Activated CD4-positive, alpha-beta T cell treated with anti-CD3 and anti-CD28 coated beads, Interleukin-2, Interleukin-6, amounts not matched to agents 100 ng/mL and 50 ng/mL, durations not matched to agents 16 hours and 8 hours (primary cell): ENCODE measurements at regions not wholly inside any gene's neighbourhood (a gene's known extent, or its start where the extent isn't known, plus 50 kb on each side); places are given as distances from the start of the nearest gene placed in this dataset.
A peak's percentile ranks its signal among the peaks of the same experiment; 100 is the strongest.
"Not testable (repeated sequence)": the region's sequence is repeated elsewhere in the genome, so short reads cannot be mapped to it uniquely, and the experiment has no call there.

Experiments used
- DNase-seq: peaks from one replicate; pipeline ENCODE4 v3.0.0-alpha.2; 2020

DNA sequence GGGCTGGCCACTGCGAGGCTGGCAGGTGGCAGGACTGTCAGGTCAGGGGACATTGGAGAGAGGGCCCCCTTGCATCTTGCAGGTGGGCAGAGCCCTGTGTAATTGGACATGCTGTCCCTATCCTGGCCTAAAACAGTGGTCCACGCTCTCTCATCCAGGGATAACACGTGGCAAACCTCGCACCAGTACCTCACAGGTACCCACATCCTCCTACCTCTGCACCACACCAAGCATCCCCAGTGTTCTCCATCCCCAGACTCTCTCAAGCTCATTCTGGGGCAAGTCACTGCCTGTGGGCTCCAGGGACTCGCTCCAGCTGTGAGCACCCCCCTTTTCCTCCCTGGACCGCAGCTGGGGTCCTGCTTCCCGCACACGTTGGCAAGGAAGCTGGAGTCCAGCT, 212.3 kb upstream of the LRRC61 start:
- DNase-seq = not testable (repeated sequence)

DNA sequence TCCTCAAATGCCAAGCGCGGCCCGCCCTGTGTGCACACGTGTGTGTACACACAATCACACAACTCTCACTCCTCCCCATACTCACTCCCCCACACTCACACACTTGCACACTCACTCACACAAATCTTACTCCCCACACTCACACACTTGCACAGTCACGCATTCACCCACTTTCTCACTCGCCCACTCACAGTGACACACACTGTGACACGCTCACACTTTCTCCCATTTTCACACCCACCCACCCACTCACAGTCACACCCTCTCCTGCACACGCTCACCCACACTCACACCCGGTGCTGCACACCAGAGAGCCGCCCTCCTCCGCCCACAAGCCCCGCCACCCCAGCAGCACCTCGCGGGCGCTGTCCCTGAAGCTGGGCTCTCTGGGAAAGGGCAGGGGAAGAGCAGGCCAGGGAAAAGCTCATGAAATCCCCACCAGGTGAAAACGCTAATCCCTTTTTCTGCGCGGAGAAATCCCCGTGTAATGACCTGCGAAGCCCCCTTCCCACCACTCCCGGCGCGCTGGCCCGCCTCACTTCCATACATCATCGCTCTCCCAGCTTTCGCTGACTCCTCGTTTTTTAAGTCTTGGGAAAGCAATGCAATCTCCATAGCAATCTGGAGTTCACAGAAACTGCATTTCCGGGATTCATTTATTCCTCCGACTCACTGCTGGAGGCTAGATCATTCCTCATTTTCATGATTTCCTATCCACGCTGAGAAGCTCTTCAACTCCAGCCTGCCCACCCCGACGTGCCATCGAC, 211.6 kb upstream of the LRRC61 start:
- not testable (repeated sequence) for DNase-seq

DNA sequence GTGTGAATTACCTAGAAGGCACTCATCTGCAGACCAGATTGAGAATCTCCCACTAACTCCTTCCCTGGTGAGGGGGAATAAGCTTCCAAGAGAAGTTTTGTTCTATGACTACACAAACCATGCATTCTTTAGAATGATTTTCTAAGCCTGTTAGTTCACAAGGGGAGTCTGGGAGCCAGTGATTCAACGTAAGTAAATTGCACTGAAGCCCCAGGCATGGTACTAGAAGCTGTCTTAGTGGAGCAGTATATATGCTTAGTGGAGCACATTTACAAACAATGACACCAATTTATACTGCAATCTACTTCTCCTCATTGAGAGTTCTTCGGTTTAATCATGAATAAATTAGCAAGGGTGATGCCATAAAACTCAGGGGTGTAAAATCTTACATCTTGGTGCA, 209.9 kb upstream of the LRRC61 start:
- not testable (repeated sequence) for DNase-seq

DNA sequence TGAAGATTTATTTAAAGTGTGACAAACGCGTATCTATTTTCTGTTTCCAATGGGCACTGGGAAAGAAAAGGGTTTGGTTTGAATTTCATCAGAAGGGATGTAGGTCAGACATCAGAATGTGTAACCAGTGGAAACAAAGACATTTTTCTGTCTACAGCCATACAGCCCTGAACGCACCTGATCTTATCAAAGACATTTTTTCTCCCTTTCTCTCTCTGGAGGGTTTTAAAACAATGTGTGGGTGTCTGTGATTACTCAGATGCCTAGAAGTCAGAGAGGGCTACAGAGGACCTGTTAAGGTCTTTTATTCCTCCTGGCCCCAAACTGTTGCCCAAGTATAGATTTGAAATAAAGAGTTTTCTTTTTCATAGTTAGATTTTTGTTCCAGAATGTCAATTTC, 208.6 kb upstream of the LRRC61 start:
- not testable (repeated sequence) for DNase-seq

DNA sequence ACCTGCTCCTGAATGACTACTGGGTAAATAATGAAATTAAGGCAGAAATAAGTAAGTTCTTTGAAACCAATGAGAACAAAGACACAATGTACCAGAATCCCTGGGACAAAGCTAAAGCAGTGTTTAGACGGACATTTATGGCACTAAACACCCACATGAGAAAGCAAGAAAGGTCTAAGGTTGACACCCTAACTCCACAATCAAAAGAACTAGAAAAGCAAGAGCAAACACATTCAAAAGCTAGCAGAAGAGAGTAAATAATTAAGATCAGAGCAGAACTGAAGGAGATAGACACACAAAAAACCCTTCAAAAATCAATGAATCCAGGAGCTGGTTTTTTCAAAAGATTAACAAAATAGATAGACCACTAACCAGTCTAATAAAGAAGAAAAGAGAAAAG, 203.2 kb upstream of the LRRC61 start:
- DNase-seq = not testable (repeated sequence)

DNA sequence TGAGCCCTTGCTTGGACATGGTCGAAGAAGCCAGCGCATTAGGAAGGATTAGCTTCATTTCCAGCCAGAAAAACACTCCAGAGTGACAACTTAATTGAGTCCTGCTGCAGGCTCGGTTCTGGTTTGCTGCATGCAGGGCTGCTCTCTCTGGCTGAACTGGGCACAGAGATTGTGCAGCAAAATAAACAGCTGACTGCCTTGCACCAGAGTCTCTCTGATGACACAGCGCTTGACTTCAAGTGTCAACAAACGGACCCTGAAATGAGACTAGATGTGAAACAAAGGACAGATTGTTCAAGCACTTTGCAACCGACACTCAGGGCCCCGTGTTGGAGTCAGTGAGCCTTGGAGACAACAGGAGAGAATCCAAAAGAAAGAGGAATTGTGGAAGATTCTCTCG, 197.3 kb upstream of the LRRC61 start:
- DNase-seq = not testable (repeated sequence)

DNA sequence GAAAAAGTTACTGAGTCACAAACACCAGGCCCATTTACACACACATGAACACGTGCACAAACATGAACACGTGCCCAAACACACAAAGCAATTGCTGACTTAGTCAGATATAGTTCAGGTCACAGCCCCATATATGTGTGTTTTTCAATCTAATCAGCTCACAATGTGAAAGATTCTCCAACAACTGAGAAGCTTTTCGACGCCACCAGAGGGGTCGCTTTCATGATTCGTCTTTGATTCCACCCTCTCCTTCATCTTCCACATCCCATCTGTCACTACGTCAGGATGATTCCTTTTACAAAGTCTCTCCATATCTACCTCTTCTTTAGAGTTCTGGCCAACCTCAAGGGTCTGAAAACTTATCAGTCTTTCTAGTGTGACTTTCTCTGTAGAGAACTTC, 188.7 kb upstream of the LRRC61 start:
- not testable (repeated sequence) for DNase-seq

DNA sequence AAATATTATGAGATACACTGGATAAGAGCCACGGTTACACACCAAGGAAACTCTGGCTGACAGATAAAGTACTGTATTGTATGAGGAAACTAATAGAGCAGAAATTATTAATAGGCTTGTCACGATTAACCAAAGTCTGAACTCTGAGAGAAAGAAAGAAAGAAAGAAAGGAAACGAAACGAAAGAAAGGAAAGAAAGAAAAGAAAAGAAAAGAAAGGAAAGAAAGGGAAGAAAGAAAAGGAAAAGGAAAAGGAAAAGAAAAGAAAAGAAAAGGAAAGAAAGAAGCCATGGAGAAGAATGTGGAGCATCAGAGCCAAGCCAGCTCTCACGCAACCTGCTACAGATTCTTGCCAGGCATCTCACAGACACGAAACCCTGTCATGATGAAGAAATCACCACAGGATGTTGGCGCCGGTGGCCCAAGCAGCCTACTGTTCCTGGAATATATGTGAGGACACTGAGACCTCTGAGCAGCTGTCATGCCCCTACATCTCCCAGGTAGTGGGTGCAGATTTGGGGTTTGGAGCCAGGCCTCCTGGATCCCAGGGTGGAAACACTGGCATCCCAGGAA, 187.4 kb upstream of the LRRC61 start:
- not testable (repeated sequence) for DNase-seq

DNA sequence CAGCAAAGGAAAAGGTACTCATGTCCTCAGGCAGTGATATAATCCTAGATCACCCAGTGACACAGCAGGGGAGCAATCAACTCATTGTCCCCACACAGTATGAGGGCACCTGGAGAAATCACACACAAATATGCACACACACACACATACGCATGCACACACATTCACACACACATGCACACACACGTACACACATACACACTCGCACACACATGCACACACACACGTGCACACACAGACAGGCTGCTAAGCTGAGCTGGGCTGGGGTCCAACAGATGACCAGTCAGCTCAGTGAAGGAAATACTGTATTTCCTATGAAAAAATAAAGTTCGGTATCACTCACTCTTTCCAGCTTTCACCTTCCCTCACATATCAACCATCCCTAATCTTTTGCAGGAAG, 183.3 kb upstream of the LRRC61 start:
- not testable (repeated sequence) for DNase-seq

DNA sequence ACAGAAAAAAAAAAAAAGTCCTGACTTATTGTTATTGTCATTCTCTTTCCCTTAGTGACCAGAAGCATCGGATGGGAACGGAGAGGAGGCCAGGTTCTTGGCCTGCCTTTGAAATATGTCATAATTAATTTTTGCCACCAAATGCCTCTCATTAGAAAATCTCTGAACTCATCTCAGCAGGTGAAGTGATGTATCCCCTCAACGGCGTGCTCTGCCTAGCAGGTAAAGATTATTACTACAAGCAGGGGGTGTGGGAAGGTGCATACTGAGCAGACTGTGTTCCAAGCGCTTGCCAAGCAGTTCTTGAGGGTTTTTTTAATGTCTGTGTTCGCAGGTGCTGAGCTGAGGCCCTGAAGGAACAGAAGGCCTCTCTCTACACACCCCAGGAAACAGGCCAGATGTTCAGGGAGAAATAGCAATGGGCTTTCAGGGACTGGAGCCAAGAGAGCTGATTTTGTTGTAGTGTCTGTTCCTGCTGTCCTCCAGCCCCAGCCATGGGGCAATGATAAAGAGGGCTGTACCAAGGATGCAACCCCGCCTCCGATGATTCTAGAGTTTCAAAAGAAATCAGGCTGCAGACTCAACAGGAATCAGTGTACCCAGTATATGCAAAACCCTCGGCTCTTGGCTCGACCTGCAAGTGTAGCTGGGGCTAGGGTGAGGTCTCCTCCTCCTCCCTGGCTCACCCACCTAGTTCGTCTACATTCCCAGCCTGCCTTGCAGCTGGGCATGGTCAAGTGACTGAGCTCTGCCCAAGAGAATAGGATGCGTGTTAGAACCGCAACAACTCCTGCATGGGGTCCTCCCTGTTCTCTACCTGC, 181.4 kb upstream of the LRRC61 start:
- not testable (repeated sequence) for DNase-seq

DNA sequence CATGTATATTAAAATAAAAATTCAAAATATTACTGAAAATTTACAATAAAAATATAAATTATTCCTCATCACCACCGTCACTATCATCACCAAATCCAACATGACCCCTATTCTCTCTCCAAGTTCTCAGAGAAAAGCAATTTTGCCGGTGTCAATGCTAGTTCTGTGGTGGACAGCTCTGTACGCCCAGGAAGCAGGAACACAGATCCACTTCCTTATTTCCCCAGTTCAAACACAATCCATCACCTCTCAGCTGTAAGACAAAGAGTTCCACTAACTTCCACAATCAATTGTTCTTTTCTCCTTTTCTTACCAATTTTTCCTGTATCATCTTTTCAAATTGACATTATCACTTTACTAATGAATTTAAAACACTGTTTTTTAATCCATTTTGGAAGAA, 177.0 kb upstream of the LRRC61 start:
- not testable (repeated sequence) for DNase-seq

DNA sequence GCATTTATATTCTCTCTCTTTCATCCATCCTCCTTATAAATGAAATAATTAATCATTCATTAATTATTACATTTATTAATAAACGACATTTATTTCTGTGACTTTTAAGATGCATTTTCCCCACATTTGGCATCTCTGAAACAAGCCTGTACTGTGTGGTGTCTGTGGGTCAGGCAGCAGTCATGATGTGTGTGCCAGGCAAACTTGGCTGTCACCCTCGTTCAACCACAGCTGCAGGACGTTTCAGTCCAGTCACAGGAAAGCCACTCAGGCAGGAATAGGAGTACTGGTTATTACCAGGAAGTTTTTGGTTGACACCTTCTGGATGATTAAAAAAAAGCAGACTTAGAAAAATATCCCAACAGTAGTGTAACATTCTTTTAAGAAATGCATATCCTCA, 175.6 kb upstream of the LRRC61 start:
- not testable (repeated sequence) for DNase-seq

DNA sequence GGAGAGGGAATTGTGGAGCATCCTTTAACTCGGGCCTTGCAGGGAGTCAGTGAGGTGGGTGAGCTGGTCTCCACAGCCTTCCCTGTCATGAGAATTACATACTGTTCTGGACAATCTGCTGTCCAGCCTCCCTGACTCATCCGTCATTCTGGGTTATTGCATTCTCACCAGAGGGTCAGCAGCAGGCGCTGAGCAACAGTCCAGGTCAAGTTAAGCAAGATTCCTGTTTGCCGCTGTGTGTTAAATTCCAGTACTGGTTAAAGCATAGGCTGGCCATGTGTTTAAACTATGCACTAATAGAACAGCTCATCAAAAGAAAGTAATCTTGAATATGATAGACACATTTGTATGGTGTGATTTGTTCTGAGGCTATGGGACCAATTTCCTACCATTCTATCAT, 167.1 kb upstream of the LRRC61 start:
- DNase-seq = not testable (repeated sequence)

DNA sequence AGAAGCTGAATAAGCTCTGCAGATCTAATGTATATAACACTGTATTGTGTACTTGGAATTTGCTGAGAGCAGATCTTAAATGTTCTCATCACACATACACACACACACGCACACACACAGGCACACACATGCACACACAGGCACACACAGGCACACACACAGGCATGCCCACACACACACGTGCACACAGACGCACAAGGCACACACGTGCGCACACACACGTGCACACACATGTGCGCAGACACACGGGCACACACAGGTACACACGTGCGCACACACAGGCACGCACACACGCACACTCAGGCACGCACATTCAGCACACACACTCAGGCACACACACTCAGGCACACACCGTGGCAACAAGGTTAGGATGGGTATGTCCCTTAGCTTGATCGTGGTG, 164.5 kb upstream of the LRRC61 start:
- DNase-seq = not testable (repeated sequence)

DNA sequence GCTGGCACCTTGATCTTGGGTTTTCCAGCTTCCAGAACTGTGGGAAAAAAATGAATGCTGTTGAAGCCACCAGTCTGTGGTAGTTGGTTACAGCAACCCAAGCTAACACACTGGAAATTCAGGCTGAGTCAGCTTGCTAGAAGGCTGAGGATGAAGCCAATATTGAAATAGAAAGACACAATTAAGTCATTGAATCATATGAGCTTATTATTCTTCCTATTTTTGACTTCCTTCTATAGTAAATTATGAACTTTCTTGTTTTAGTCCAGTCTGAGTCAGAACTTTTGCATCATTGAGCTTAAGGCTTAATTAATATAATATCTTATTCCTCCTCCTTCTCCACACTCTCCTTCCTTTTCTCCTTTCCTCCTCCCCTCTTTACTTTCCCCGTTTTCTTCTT, 153.6 kb upstream of the LRRC61 start:
- DNase-seq = not testable (repeated sequence)

DNA sequence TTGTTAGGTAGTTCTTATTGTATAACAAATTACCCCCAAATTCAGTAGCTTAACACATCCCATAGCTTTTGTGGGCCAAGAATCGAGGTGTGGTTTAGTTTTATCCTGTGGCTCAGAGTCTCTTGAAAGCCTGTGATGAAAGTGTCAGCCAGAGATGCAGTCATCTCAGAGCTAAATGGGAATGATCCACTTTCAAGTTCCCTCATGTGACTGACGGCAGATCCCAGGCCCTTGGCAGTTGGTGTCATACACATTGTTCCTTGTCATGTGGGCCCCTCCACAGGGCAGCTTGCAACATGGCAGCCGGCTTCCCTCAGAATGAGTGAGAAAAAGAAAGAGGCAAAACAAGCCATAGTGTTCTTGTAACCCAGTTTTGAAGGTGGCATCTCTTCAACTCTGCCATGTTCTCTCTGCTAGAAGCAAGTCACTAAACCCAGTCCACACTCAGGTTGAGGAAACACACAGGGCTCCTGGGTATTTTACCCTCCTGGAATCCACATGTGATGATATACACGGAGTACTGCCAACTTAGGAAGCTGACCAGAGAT, 153.1 kb upstream of the LRRC61 start:
- not testable (repeated sequence) for DNase-seq

DNA sequence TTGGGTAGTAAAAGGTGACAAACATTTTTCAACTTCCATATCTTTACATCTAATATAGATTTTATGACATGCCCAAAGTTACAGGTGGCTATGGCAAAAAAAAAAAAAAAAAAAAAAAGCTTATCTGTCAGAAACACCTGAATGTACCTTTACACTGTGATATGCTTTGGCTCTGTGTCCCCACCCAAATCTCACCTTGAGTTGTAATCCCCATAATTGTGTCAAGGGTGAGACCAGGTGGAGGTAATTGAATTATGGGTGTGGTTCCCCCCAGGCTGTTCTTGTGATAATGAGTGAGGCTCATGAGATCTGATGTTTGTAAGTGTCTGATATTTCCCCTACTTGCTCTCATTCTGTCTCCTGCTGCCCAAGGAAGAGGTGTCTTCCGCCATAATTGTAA, 139.6 kb upstream of the LRRC61 start:
- not testable (repeated sequence) for DNase-seq

DNA sequence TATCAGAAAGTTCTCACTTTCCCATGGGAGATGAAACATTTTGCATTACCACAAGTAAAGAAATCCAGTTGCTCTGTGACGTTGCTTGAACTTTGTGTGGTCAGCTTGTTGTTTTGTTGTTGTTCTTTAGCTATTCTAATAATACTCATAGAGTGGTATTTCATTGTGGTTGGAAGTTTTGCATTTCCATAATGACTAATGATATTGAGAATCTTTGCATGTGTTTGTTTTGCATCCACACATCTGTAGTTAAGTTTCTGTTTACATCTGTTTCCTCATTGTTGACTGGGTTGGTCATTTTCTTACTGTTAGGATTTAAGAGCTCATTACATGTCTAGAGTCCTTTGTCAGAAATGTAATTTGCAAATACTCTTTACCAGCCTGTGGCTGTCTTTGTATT, 133.2 kb upstream of the LRRC61 start:
- DNase-seq = not testable (repeated sequence)

DNA sequence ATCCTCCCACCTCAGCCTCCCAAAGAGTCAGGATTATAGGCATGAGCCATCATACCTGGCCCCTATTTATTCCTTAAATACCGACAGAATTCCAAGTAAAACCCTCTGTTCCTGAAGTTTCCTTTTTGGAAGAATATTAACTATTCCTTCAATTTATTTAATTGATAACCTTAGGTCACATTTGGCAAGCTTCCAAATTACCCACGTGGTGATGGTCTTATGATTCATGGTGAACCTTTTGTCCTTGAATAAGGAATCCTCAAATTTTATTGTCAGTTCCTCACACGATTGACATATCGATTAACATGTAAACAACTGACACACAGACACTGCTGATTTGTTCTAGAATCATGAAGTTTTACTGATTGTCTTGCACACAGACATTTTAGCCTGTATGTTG, 130.6 kb upstream of the LRRC61 start:
- not testable (repeated sequence) for DNase-seq

DNA sequence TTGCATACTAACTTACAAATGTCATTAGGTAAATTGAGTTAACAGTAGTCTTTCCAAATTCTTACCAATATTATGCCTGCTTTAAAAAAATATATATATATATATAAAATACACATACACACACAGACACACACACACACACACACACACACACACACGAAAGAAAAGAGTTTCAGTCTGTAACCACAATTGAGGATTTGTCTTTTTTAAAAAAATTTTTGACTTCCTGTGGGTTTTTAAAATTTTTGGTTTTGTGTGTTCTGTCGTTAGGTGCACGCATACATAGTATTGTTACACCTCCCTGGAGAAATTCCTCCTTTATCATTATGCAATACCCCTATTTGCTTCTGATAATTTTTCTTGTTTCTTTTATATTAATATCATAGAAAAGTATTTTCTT, 129.3 kb upstream of the LRRC61 start:
- DNase-seq = peak; percentile 14
